ENCODE measurements at regions not wholly inside any gene's neighbourhood (a gene's known extent, or its start where the extent isn't known, plus 50 kb on each side); places are given as distances from the start of the nearest gene placed in this dataset.

DNA sequence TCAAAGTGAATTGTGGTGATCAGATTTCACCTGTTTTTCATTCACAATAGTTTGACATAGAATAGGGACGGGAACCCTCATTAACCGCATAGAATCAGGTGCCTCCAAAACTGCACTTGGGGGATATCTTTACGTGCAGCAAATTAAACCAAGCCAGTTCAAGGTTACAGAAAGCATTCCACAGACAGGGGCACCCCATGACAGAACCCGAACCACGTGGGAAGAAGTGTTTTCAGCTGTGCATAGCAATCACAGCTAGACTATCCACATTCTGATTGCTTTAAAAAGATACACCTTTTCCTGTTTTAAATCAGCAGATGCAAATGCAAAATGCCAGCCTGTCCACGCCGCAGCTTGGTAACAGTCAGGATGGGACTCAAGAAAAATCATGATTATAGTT, 205.8 kb downstream of the ANAPC1 start:
- Histone ChIP-seq H3K27me3 (no peaks in the 10 kb centered on the region), H3K4me3 (no peak overlapping the region), H3K27ac (no peak overlapping the region), H3K4me1 (no peaks in the 10 kb centered on the region), H3K36me3 (no peaks in the 10 kb centered on the region), H3K9me3 (no peaks in the 10 kb centered on the region)
- DNase-seq: no peak
- TF ChIP-seq, protein P1, sequence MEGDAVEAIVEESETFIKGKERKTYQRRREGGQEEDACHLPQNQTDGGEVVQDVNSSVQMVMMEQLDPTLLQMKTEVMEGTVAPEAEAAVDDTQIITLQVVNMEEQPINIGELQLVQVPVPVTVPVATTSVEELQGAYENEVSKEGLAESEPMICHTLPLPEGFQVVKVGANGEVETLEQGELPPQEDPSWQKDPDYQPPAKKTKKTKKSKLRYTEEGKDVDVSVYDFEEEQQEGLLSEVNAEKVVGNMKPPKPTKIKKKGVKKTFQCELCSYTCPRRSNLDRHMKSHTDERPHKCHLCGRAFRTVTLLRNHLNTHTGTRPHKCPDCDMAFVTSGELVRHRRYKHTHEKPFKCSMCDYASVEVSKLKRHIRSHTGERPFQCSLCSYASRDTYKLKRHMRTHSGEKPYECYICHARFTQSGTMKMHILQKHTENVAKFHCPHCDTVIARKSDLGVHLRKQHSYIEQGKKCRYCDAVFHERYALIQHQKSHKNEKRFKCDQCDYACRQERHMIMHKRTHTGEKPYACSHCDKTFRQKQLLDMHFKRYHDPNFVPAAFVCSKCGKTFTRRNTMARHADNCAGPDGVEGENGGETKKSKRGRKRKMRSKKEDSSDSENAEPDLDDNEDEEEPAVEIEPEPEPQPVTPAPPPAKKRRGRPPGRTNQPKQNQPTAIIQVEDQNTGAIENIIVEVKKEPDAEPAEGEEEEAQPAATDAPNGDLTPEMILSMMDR (IDR thresholded peaks at IDR 0.05): no peak
- no peak for TF ChIP-seq POLR2A (IDR thresholded peaks at IDR 0.05)

DNA sequence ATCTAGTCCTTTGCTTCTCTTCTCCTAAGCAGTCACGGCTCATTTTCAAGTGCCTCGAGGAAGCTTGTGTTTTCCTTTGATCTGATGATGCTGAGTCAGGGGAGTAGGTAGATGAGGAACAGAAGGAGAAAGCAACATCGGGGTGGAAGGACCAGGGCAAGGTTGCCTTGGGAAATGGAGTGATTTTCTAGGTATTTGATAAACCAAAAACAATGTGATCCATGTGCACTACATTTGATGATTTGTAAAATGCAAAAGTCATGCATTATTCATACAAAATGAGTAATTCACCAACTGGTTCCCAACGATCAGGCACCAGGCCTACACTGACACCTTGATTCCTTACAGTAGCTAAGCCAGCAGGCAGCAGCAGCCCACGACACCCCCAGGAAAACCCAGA, 205.3 kb downstream of the ANAPC1 start:
- no peaks in the 10 kb centered on the region for H3K4me1 ChIP-seq
- no peaks in the 10 kb centered on the region for H3K27me3 ChIP-seq
- H3K27ac ChIP-seq: no peak overlapping the region
- H3K36me3 ChIP-seq: no peaks in the 10 kb centered on the region
- no peak overlapping the region for H3K4me3 ChIP-seq
- no peak for TF ChIP-seq POLR2A (IDR thresholded peaks at IDR 0.05)
- TF ChIP-seq, protein P1 (IDR thresholded peaks at IDR 0.05): no peak
- no peaks in the 10 kb centered on the region for H3K9me3 ChIP-seq
- no peak for DNase-seq

DNA sequence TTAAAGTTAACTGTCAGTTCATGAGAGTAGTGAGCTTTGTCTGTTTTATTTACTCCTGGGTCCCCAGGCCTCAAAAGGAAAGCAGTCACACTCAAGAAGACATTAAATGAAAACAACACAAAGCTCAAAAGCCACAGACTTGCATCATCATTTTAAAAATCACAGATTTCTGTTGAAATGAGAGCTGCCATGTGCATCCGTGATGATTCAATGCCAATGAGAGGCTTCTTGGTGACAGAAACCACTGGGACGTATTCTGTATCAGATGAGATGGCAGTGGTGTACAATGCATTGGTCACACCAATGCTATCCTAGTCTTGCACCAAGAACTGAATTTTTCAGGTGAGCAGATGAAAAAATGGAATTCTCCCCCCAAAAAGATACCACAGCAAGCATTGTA, 204.8 kb downstream of the ANAPC1 start:
- no peaks in the 10 kb centered on the region for H3K4me1 ChIP-seq
- H3K9me3 ChIP-seq: no peaks in the 10 kb centered on the region
- no peak overlapping the region for H3K27ac ChIP-seq
- DNase-seq: no peak
- TF ChIP-seq, protein P1 (IDR thresholded peaks at IDR 0.05): no peak
- no peak for TF ChIP-seq POLR2A (IDR thresholded peaks at IDR 0.05)
- no peak overlapping the region for H3K4me3 ChIP-seq
- no peaks in the 10 kb centered on the region for H3K27me3 ChIP-seq
- no peaks in the 10 kb centered on the region for H3K36me3 ChIP-seq

DNA sequence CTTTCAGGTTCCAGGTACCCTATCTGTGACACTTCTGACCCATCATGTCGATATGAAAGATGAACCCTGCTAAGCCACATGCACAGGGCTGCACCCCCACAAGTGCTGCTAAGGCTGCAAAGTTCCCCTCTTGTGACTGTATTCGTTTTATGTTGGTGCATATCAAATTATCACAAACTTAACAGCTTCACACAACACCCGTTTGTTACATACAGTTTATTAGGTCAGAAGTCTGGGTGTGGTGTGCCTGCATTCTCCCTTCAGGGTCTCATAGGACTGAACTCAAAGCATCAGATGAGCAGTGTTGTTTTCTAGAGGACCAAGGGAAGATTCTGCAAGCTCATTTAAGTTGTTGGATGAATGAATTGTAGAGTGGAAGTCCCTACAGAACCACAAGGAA, 199.4 kb downstream of the ANAPC1 start:
- DNase-seq: no peak
- no peaks in the 10 kb centered on the region for H3K9me3 ChIP-seq
- no peak overlapping the region for H3K4me3 ChIP-seq
- H3K4me1 ChIP-seq: no peaks in the 10 kb centered on the region
- no peaks in the 10 kb centered on the region for H3K27me3 ChIP-seq
- H3K27ac ChIP-seq: no peak overlapping the region
- TF ChIP-seq, protein P1 (IDR thresholded peaks at IDR 0.05): no peak
- no peak for TF ChIP-seq POLR2A (IDR thresholded peaks at IDR 0.05)
- no peaks in the 10 kb centered on the region for H3K36me3 ChIP-seq

DNA sequence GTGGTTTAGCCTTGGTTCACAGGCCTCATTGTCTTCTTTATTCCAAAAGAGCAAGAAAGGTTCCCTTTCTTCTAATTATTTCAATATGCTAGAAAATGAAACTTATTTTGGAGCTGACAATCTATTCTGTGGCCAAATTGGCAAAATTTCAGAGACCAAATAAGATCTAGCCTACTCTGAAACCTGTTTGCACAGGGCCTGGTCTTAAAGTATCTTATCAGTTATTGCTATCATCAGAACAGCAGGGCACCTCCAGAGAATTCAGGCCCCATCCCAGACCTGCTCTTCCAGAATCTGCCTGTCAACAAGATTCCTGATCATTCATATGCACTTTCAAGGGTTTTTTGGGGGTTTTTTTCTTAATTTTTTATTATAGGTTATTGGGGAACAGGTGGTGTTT, 198.7 kb downstream of the ANAPC1 start:
- Histone ChIP-seq H3K4me3 (no peak overlapping the region), H3K36me3 (no peaks in the 10 kb centered on the region), H3K9me3 (no peaks in the 10 kb centered on the region), H3K4me1 (no peaks in the 10 kb centered on the region), H3K27ac (no peak overlapping the region), H3K27me3 (no peaks in the 10 kb centered on the region)
- no peak for DNase-seq
- TF ChIP-seq, protein P1 (IDR thresholded peaks at IDR 0.05): no peak
- TF ChIP-seq POLR2A (IDR thresholded peaks at IDR 0.05): no peak

DNA sequence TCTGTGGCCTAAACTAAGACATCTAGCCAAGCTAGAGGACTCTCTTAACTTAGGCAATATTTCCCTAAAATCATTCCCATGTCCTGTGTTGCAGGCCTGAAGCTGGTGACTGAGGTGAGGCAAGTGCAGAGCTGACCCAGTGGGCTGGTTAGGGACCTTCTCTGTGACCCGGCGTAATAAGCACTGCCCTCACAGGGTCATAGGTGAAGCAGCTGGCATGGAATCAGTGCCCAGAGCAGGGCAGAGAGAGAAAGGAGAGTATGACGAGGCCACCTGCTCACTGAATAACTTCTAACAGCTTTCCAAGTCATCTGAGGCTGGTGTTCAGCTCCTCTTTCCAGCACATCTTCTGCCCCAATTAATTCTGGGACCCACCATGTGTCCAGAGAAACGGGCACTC, 197.0 kb downstream of the ANAPC1 start:
- H3K27ac ChIP-seq: no peak overlapping the region
- no peak for DNase-seq
- H3K9me3 ChIP-seq: no peaks in the 10 kb centered on the region
- H3K4me3 ChIP-seq: no peak overlapping the region
- no peaks in the 10 kb centered on the region for H3K36me3 ChIP-seq
- H3K4me1 ChIP-seq: no peaks in the 10 kb centered on the region
- H3K27me3 ChIP-seq: no peaks in the 10 kb centered on the region
- no peak for TF ChIP-seq POLR2A (IDR thresholded peaks at IDR 0.05)
- TF ChIP-seq, protein P1 (IDR thresholded peaks at IDR 0.05): no peak

Measured in Peyer's patch (tissue), 4 donors.